ENCODE measurements at regions not wholly inside any gene's neighbourhood (a gene's known extent, or its start where the extent isn't known, plus 50 kb on each side); places are given as distances from the start of the nearest gene placed in this dataset.
"Not testable (repeated sequence)": the region's sequence is repeated elsewhere in the genome, so short reads cannot be mapped to it uniquely, and the experiment has no call there.

GRCh38 chr5:15103130-15103529 lies 231.6 kb upstream of the ANKH start:
- no peak for DNase-seq (ENCODE audit: low read depth in 2 of 2)

GRCh38 chr5:15097552-15097951 lies 226.0 kb upstream of the ANKH start:
- DNase-seq (ENCODE audit: low read depth in 2 of 2) = no peak

- DNase-seq (ENCODE audit: low read depth in 2 of 2) = not testable (repeated sequence)
These were observed 225.1 kb upstream of the ANKH start for GRCh38 chr5:15096686-15097085.

- DNase-seq (ENCODE audit: low read depth in 2 of 2) = no peak
These were observed 221.2 kb upstream of the ANKH start for GRCh38 chr5:15092801-15093200.

GRCh38 chr5:15085671-15086070 lies 214.1 kb upstream of the ANKH start:
- no peak for DNase-seq (ENCODE audit: low read depth in 2 of 2)

GRCh38 chr5:15082096-15082495 lies 210.5 kb upstream of the ANKH start:
- no peak for DNase-seq (ENCODE audit: low read depth in 2 of 2)

- no peak for DNase-seq (ENCODE audit: low read depth in 2 of 2)
These were observed 208.6 kb upstream of the ANKH start for GRCh38 chr5:15080219-15080618.

- DNase-seq (ENCODE audit: low read depth in 2 of 2) = no peak
These were observed 208.0 kb upstream of the ANKH start for GRCh38 chr5:15079566-15079965.

GRCh38 chr5:15074651-15075050 lies 203.1 kb upstream of the ANKH start:
- DNase-seq (ENCODE audit: low read depth in 2 of 2) = no peak

- DNase-seq (ENCODE audit: low read depth in 2 of 2) = no peak
These were observed 201.9 kb upstream of the ANKH start for GRCh38 chr5:15073453-15073852.

GRCh38 chr5:15070907-15071306 lies 199.3 kb upstream of the ANKH start:
- DNase-seq (ENCODE audit: low read depth in 2 of 2) = no peak

- no peak for DNase-seq (ENCODE audit: low read depth in 2 of 2)
These were observed 197.9 kb upstream of the ANKH start for GRCh38 chr5:15069407-15069905.

GRCh38 chr5:15065091-15065490 lies 193.5 kb upstream of the ANKH start:
- DNase-seq (ENCODE audit: low read depth in 2 of 2) = no peak

- DNase-seq (ENCODE audit: low read depth in 2 of 2) = no peak
These were observed 192.8 kb upstream of the ANKH start for GRCh38 chr5:15064396-15064795.

- DNase-seq (ENCODE audit: low read depth in 2 of 2) = no peak
These were observed 185.5 kb upstream of the ANKH start for GRCh38 chr5:15056988-15057592.

GRCh38 chr5:15044521-15044920 lies 172.9 kb upstream of the ANKH start:
- no peak for DNase-seq (ENCODE audit: low read depth in 2 of 2)

- no peak for DNase-seq (ENCODE audit: low read depth in 2 of 2)
These were observed 165.8 kb upstream of the ANKH start for GRCh38 chr5:15037247-15037908.

- no peak for DNase-seq (ENCODE audit: low read depth in 2 of 2)
These were observed 162.8 kb upstream of the ANKH start for GRCh38 chr5:15034379-15034778.

- DNase-seq (ENCODE audit: low read depth in 2 of 2) = no peak
These were observed 159.6 kb upstream of the ANKH start for GRCh38 chr5:15031180-15031579.

GRCh38 chr5:15027764-15028163 lies 156.2 kb upstream of the ANKH start:
- DNase-seq (ENCODE audit: low read depth in 2 of 2) = no peak

- DNase-seq (ENCODE audit: low read depth in 2 of 2) = no peak
These were observed 155.4 kb upstream of the ANKH start for GRCh38 chr5:15026944-15027343.

- no peak for DNase-seq (ENCODE audit: low read depth in 2 of 2)
These were observed 154.7 kb upstream of the ANKH start for GRCh38 chr5:15026011-15026893.

- no peak for DNase-seq (ENCODE audit: low read depth in 2 of 2)
These were observed 152.3 kb upstream of the ANKH start for GRCh38 chr5:15023846-15024245.

Data from stimulated activated CD4-positive, alpha-beta T cell treated with anti-CD3 and anti-CD28 coated beads, Interleukin-1b, Interleukin-23, amount 100 ng/mL, for 1 hour (primary cell).